GM08714 (cell line): ENCODE measurements at regions not wholly inside any gene's neighbourhood (a gene's known extent, or its start where the extent isn't known, plus 50 kb on each side); places are given as distances from the start of the nearest gene placed in this dataset.

Source experiments
- H3K4me3 ChIP-seq: fragments of 200-500 bp; sonication (Bioruptor generic); 2 replicates; pipeline ENCODE4 v1.5.1; 2014; ENCODE audit warnings: mild to moderate bottlenecking, low read length, inconsistent platforms
- ZNF274 ChIP-seq: IDR thresholded peaks from 2 replicates; pipeline ENCODE4 v1.6.1; 2012; ENCODE audit warnings: mild to moderate bottlenecking, low read depth, low read length

DNA sequence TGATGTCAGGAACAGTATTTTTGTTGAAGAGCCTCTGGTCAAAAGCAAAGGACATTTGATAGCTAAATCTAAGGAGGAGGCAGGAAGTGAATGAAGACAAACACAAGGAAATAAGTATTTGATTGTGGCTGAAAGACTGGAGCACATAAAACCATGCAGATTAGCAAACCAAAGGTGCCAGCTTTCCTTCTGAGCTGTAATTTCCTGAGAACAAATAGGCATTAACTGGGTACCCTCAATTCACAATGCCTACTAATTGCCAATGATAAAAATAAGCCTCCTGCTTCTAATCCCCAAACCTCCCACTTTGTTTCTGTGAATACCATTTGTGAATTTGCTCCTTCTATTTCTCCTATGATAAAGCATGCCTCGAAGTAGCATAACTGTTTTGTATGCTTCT lies 1279.6 kb upstream of the USP15 start:
- no peak for TF ChIP-seq ZNF274
- H3K4me3 ChIP-seq: no peak overlapping the region

- H3K4me3 ChIP-seq: no peak overlapping the region
- no peak for TF ChIP-seq ZNF274
Measured at GRCh38 chr12:60981473-60981872, 1278.7 kb upstream of the USP15 start.

DNA sequence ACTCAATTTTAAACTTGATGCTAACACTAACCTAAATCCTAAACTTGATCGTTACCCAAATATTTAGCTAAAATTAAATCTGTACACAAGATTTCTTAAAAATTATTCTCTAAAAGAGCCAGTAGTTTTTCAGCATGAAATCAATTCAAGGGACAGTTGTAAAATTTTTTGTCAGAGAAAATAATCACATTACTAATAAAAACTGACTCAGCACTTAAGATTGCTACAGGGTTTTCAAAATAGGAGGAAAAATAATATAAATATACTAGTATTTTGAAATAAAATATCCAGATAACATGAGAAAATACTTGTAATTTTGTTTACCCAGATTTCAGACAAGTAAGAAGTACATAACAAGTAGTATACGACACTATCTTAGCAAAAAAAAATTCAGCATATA lies 1268.1 kb upstream of the USP15 start:
- no peak overlapping the region for H3K4me3 ChIP-seq
- TF ChIP-seq ZNF274: no peak

GRCh38 chr12:60995256-60995825 lies 1264.9 kb upstream of the USP15 start:
- H3K4me3 ChIP-seq: no peak overlapping the region
- TF ChIP-seq ZNF274: no peak

- TF ChIP-seq ZNF274: no peak
- H3K4me3 ChIP-seq: no peak overlapping the region
Measured at GRCh38 chr12:60997869-60998378, 1262.3 kb upstream of the USP15 start.

GRCh38 chr12:61009192-61009591 lies 1251.0 kb upstream of the USP15 start:
- TF ChIP-seq ZNF274: no peak
- no peak overlapping the region for H3K4me3 ChIP-seq

DNA sequence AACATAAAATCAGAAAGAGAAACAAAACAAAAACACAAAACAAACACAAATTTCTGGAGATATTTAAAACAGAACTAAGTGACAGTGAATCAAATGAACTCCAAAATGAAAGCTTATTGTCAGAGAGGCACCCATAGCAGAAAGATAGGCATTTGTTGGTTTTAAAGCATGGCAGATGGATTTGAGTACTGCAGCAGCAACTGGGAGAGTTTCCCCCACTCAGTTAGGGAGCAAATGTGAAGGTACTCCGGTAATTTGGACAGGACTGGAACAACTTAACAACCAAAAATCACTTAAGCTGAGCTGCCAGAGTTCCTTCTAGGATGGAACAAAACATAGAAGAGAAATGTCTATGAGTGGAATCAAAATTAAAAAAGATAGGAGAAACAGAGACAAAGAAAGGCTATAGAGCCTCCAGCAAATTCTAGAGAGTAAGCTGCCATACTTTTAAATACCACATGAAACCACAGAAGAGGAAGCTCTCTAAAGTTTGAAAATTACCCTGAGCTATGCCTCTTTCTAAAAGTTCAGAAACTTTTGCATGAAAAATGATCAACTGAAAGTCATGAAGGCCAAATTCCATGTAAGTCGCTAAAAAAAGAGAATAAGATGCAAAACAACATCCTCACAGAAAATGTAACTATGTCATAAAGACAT lies 1248.3 kb upstream of the USP15 start:
- no peak overlapping the region for H3K4me3 ChIP-seq
- TF ChIP-seq ZNF274: no peak

- no peak for TF ChIP-seq ZNF274
- H3K4me3 ChIP-seq: no peak overlapping the region
Measured at GRCh38 chr12:61018571-61018970, 1241.6 kb upstream of the USP15 start.

GRCh38 chr12:61023231-61023630 lies 1237.0 kb upstream of the USP15 start:
- TF ChIP-seq ZNF274: no peak
- no peak overlapping the region for H3K4me3 ChIP-seq

DNA sequence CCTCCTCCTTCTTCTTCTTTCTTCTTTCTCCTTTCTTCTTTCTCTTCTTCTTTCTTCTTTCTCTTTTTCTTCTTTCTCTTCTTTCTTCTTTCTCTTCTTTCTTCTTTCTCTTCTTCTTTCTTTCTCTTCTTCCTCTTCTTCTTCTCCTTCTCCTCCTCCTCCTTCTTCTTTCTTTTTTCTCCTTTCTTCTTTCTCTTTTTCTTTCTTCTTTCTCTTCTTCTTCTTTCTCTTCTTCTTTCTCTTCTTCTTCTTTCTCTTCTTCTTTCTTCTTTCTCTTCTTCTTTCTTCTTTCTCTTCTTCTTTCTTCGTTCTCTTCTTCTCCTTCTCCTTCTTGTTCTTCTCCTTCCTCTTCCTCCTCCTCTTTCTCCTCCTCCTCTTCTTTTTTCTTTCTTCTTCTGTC lies 1230.7 kb upstream of the USP15 start:
- TF ChIP-seq ZNF274: no peak
- no peak overlapping the region for H3K4me3 ChIP-seq

DNA sequence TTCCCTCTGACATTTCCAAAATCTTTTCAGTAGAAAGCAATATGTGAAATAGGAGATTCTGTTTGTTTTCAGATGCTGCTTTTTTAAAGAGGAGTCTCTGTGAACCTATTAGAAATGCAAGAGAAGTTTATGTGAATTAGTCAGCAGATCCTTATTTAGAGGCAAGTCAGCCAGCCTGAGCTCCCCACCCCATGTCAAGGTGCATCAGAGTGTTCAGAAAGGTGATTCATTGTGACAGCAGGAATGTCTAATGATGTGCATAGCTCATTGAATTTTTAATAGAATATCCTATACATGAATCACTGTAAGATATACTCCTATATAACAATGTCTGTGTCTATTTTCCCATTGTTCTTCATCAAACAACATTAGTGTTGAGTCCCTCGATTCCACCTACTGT lies 1222.4 kb upstream of the USP15 start:
- no peak for TF ChIP-seq ZNF274
- H3K4me3 ChIP-seq: no peak overlapping the region

GRCh38 chr12:61043838-61044237 lies 1216.4 kb upstream of the USP15 start:
- no peak for TF ChIP-seq ZNF274
- H3K4me3 ChIP-seq: no peak overlapping the region

- TF ChIP-seq ZNF274: no peak
Measured at GRCh38 chr12:61044766-61045165, 1215.4 kb upstream of the USP15 start.

GRCh38 chr12:61070640-61071414 lies 1189.4 kb upstream of the USP15 start:
- no peak for TF ChIP-seq ZNF274

More at GRCh38 chr12:61044766-61045165, 1215.4 kb upstream of the USP15 start:
- H3K4me3 ChIP-seq: no peak overlapping the region

GRCh38 chr12:61072717-61073116 lies 1187.5 kb upstream of the USP15 start:
- no peak overlapping the region for H3K4me3 ChIP-seq
- no peak for TF ChIP-seq ZNF274

More at GRCh38 chr12:61070640-61071414, 1189.4 kb upstream of the USP15 start:
- no peak overlapping the region for H3K4me3 ChIP-seq
